ENCODE measurements at regions not wholly inside any gene's neighbourhood (a gene's known extent, or its start where the extent isn't known, plus 50 kb on each side); places are given as distances from the start of the nearest gene placed in this dataset.

DNA sequence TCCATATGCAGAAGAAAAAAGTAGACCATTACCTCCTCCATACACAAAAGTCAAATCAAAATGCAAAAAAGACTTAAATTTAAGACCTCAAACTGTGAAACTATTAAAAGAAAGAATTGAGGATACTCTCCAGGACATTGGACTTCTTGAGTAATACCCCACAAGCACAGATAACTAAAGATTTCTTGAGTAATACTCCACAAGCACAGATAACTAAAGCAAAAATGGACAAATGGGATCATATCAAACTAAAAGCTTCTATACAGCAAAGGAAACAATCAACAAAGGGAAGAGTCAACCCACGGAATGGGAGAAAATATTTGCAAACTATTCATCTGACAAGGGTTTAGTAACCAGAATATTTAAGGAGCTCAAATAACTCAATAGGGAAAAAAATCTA, 427.9 kb downstream of the CCDC91 start:
- TF ChIP-seq, protein P1, sequence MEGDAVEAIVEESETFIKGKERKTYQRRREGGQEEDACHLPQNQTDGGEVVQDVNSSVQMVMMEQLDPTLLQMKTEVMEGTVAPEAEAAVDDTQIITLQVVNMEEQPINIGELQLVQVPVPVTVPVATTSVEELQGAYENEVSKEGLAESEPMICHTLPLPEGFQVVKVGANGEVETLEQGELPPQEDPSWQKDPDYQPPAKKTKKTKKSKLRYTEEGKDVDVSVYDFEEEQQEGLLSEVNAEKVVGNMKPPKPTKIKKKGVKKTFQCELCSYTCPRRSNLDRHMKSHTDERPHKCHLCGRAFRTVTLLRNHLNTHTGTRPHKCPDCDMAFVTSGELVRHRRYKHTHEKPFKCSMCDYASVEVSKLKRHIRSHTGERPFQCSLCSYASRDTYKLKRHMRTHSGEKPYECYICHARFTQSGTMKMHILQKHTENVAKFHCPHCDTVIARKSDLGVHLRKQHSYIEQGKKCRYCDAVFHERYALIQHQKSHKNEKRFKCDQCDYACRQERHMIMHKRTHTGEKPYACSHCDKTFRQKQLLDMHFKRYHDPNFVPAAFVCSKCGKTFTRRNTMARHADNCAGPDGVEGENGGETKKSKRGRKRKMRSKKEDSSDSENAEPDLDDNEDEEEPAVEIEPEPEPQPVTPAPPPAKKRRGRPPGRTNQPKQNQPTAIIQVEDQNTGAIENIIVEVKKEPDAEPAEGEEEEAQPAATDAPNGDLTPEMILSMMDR (conservative IDR thresholded peaks at IDR 0.05): no peak
- Histone ChIP-seq H2BK120ac (ENCODE audit: low read depth, low read length, poor library complexity, severe bottlenecking) (no peak overlapping the region), H3K23me2 (ENCODE audit: insufficient read length, low read depth, low read length, poor library complexity, severe bottlenecking) (no peaks in the 10 kb centered on the region), H3K9ac (ENCODE audit: extremely low read depth, insufficient read length, low read length) (no peak overlapping the region), H2BK5ac (ENCODE audit: insufficient read length, low read length) (no peak overlapping the region), H2AK5ac (ENCODE audit: insufficient read length, low read length) (no peak overlapping the region), H3K4ac (ENCODE audit: low read depth, low read length) (no peak overlapping the region), H2BK12ac (ENCODE audit: insufficient read length, low read depth, low read length) (no peak overlapping the region), H3T11ph (ENCODE audit: low read length) (no peak overlapping the region), H3K23ac (ENCODE audit: insufficient read length, low read depth, low read length) (no peak overlapping the region), H3K79me1 (ENCODE audit: insufficient read depth, low read depth, low read length, poor library complexity, severe bottlenecking) (no peaks in the 10 kb centered on the region), H2BK15ac (ENCODE audit: low read depth, low read length) (no peak overlapping the region), H3K4me1 (ENCODE audit: insufficient read depth, low read length) (no peaks in the 10 kb centered on the region), H3K18ac (ENCODE audit: insufficient read length, low read depth, low read length) (no peak overlapping the region), H3K56ac (ENCODE audit: insufficient read length, low read depth, low read length) (no peak overlapping the region), H3K27me3 (ENCODE audit: insufficient read depth, low read length) (no peaks in the 10 kb centered on the region), H3K79me2 (ENCODE audit: insufficient read depth, low read length) (no peaks in the 10 kb centered on the region), H3K27ac (ENCODE audit: insufficient read length, low read depth, low read length) (no peak overlapping the region), H4K91ac (ENCODE audit: insufficient read length, low read depth, low read length) (no peak overlapping the region), H4K5ac (ENCODE audit: insufficient read length, low read depth, low read length) (no peak overlapping the region), H3K9me3 (ENCODE audit: control insufficient read depth, low read depth, low read length) (no peaks in the 10 kb centered on the region), H3K4me2 (ENCODE audit: insufficient read depth, insufficient read length, low read length) (no peak overlapping the region), H4K20me1 (ENCODE audit: control insufficient read depth, insufficient read depth, insufficient read length) (no peaks in the 10 kb centered on the region), H4K8ac (replicated peaks; ENCODE audit: insufficient read length, low read depth, low read length) (no peak overlapping the region), H2BK20ac (ENCODE audit: low read depth, low read length, poor library complexity, severe bottlenecking) (no peak overlapping the region), H3K14ac (ENCODE audit: insufficient read depth, low read length) (no peak overlapping the region), H2AFZ (ENCODE audit: low read length) (no peak overlapping the region)
- peaks cover 0 to 2% of the 10 kb centered on the region in 2 experiments; a peak in 2 of 5 replicates for H3K9me3 Mint-ChIP-seq
- H3K4me1 Mint-ChIP-seq: no peaks in the 10 kb centered on the region
- H3K36me3 Mint-ChIP-seq (ENCODE audit: insufficient read depth in 1 of 3, low read depth in 3 of 3): 0 out of 7 replicates have a peak, but pooled peaks cover 0 to 3% (median 0%) of the 10 kb centered on the region in 3 experiments
- no CpG with 5 or more reads among the region's 1 CpG for WGBS (ENCODE audit: extremely low coverage, insufficient read length, low lambda C conversion rate)
- H3K27ac Mint-ChIP-seq: no peak overlapping the region
- no peak for DNase-seq
- H3K4me3 Mint-ChIP-seq: no peak overlapping the region
- H3K27me3 Mint-ChIP-seq (ENCODE audit: low read depth): no peaks in the 10 kb centered on the region

Measured in H9 (cell line).